Fibroblast of lung (primary cell): ENCODE measurements at regions not wholly inside any gene's neighbourhood (a gene's known extent, or its start where the extent isn't known, plus 50 kb on each side); places are given as distances from the start of the nearest gene placed in this dataset.

Source experiments
- CTCF ChIP-seq, 2 donors: IDR thresholded peaks in 1 of 2; conservative IDR thresholded peaks in 1 of 2; 1 replicate in 1 of 2; 2 replicates in 1 of 2; pipeline ENCODE4 v1.5.1; 2011 to 2012; ENCODE audit warnings: low read length in 2 of 2, control low read depth in 1 of 2, inconsistent platforms in 1 of 2, low read depth in 1 of 2, mild to moderate bottlenecking in 1 of 2
- EZH2 ChIP-seq: IDR thresholded peaks from 2 replicates; pipeline ENCODE4 v1.5.1; 2012; ENCODE audit warnings: low read length, control low read depth, mild to moderate bottlenecking; ENCODE audit errors: missing control alignments

GRCh38 chr21:28751176-28751575 is 241.5 kb downstream of the LTN1 start:
- TF ChIP-seq CTCF (conservative IDR thresholded peaks at IDR 0.05 in 1 of 2, IDR thresholded peaks at IDR 0.05 in 1 of 2; ENCODE audit: low read depth in 1 of 2, low read length in 2 of 2) (no peak), EZH2 (no peak)
